ENCODE measurements at regions not wholly inside any gene's neighbourhood (a gene's known extent, or its start where the extent isn't known, plus 50 kb on each side); places are given as distances from the start of the nearest gene placed in this dataset.

DNA sequence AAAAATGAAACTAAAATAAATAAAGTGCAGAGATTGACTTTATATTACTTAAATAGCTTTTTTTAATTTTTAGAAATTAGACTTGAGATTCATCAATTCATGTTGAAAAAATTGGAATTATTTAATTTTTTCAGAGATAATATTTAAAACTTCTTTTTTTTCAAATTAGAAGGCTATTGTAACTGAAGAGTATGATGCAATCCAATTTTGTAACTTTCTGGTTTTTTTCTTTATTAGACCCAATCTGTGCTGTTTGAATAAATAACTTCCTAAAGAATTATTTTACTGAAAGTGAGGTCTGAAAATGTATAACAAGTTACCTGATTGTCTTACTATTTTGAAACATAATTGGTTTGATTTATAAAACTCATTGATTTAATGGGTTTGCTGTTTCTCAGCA lies 200.9 kb downstream of the MAD2L1 start:
- Mint-ChIP-seq H3K4me1 (ENCODE audit: unreplicated experiment) (no peaks in the 10 kb centered on the region), H3K4me3 (no peak overlapping the region), H3K36me3 (no peaks in the 10 kb centered on the region), H3K27ac (no peak overlapping the region), H3K9me3 (peaks cover 4% of the 10 kb centered on the region), H3K27me3 (no peaks in the 10 kb centered on the region)
- no peak for DNase-seq (ENCODE audit: extremely low spot score, unreplicated experiment)
- no peak for TF ChIP-seq CTCF (conservative IDR thresholded peaks at IDR 0.05)

DNA sequence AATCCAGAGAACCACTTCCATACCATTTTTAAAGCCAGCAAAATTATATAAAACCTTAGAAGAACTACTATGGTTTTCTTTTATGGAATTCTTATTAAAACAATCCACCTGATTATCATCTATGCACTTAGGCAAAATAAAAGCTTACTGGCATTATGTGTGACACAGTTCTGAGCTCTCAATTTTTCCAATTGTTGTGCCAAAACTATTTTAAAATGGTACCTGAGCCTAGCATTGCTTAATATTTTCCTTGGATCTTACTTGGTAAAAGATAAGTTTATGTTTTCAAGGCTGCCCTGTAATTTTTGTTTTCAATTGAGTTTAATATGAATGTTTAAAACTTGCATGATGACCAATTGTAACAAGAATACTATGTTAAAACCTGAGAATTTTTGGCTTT lies 201.3 kb downstream of the MAD2L1 start:
- Mint-ChIP-seq H3K36me3 (no peaks in the 10 kb centered on the region), H3K4me1 (ENCODE audit: unreplicated experiment) (no peaks in the 10 kb centered on the region), H3K27ac (no peak overlapping the region), H3K4me3 (no peak overlapping the region), H3K9me3 (peaks cover 4% of the 10 kb centered on the region), H3K27me3 (no peaks in the 10 kb centered on the region)
- no peak for DNase-seq (ENCODE audit: extremely low spot score, unreplicated experiment)
- TF ChIP-seq CTCF (conservative IDR thresholded peaks at IDR 0.05), result no peak

DNA sequence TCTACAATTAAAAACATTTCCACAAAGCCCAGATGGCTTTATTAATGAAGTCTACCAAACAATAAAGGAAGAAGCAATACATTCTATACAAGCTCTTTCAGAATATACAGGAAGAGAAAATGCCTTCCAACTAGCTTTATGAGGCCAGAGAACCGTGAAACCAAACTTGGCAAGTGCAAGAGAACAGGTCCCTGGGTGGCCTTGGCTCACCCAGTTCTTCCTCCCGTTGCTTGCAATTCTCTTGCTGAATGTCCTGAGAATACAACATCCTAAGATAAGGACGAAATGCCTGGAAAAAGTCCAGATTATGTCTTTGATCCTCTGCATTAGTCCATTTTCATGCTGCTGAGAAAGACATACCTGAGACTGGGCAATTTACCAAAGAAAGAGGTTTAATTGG lies 204.9 kb downstream of the MAD2L1 start:
- DNase-seq (ENCODE audit: extremely low spot score, unreplicated experiment), result no peak
- Mint-ChIP-seq H3K27me3 (no peaks in the 10 kb centered on the region), H3K4me3 (no peak overlapping the region), H3K4me1 (ENCODE audit: unreplicated experiment) (peaks cover 9% of the 10 kb centered on the region), H3K36me3 (no peaks in the 10 kb centered on the region), H3K9me3 (peaks cover 4% of the 10 kb centered on the region), H3K27ac (no peak overlapping the region)
- no peak for TF ChIP-seq CTCF (conservative IDR thresholded peaks at IDR 0.05)

GRCh38 chr4:119858176-119858575 lies 208.5 kb downstream of the MAD2L1 start:
- Mint-ChIP-seq H3K4me3 (no peak overlapping the region), H3K27ac (no peak overlapping the region), H3K27me3 (no peaks in the 10 kb centered on the region), H3K9me3 (peaks cover 4% of the 10 kb centered on the region), H3K36me3 (no peaks in the 10 kb centered on the region), H3K4me1 (ENCODE audit: unreplicated experiment) (peaks cover 9% of the 10 kb centered on the region)
- TF ChIP-seq CTCF (conservative IDR thresholded peaks at IDR 0.05), result no peak
- DNase-seq (ENCODE audit: extremely low spot score, unreplicated experiment), result no peak

- no peaks in the 10 kb centered on the region for H3K36me3 Mint-ChIP-seq
- H3K4me1 Mint-ChIP-seq (ENCODE audit: unreplicated experiment), result peaks cover 9% of the 10 kb centered on the region
- no peak for TF ChIP-seq CTCF (conservative IDR thresholded peaks at IDR 0.05)
- no peak overlapping the region for H3K27ac Mint-ChIP-seq
- no peaks in the 10 kb centered on the region for H3K27me3 Mint-ChIP-seq
- H3K4me3 Mint-ChIP-seq, result no peak overlapping the region
- no peaks in the 10 kb centered on the region for H3K9me3 Mint-ChIP-seq
- DNase-seq (ENCODE audit: extremely low spot score, unreplicated experiment), result no peak
Measured at GRCh38 chr4:119854364-119854763, 212.3 kb downstream of the MAD2L1 start.

DNA sequence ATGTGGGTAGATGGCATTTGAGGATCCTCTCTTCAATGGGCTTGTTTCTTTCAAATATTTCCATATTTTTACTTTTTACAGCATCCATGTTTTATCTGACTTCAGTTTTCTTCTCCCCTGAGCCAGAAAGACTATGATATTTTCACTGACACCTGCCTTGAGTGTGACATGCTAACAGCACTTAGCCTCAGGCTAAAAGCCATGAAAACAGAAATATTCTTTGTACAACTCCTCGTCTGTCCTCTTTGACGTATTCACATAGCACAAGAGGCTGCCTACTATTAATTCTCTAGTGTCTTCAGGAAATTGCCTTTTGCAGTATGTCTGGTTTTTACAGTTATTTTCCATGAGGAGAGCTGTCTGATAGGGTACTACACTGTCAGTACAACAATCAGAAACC lies 215.0 kb downstream of the MAD2L1 start:
- DNase-seq (ENCODE audit: extremely low spot score, unreplicated experiment), result no peak

More for the DNA sequence above, 215.0 kb downstream of the MAD2L1 start:
- H3K4me3 Mint-ChIP-seq, result no peak overlapping the region
- H3K27ac Mint-ChIP-seq, result no peak overlapping the region
- no peaks in the 10 kb centered on the region for H3K4me1 Mint-ChIP-seq (ENCODE audit: unreplicated experiment)
- no peak for TF ChIP-seq CTCF (conservative IDR thresholded peaks at IDR 0.05)
- H3K36me3 Mint-ChIP-seq, result no peaks in the 10 kb centered on the region
- H3K27me3 Mint-ChIP-seq, result no peaks in the 10 kb centered on the region
- peaks cover 8% of the 10 kb centered on the region for H3K9me3 Mint-ChIP-seq

Measured in type B pancreatic cell (in vitro differentiated cells).